ENCODE measurements at regions not wholly inside any gene's neighbourhood (a gene's known extent, or its start where the extent isn't known, plus 50 kb on each side); places are given as distances from the start of the nearest gene placed in this dataset.

GRCh38 chr6:163670336-163670735 lies 255.8 kb downstream of the QKI start:
- no peak for DNase-seq

- DNase-seq = no peak
These were observed 253.5 kb downstream of the QKI start for GRCh38 chr6:163668061-163668426.

- DNase-seq = no peak
These were observed 253.0 kb downstream of the QKI start for GRCh38 chr6:163667372-163668060.

- DNase-seq = no peak
These were observed 250.9 kb downstream of the QKI start for GRCh38 chr6:163665464-163665863.

DNA sequence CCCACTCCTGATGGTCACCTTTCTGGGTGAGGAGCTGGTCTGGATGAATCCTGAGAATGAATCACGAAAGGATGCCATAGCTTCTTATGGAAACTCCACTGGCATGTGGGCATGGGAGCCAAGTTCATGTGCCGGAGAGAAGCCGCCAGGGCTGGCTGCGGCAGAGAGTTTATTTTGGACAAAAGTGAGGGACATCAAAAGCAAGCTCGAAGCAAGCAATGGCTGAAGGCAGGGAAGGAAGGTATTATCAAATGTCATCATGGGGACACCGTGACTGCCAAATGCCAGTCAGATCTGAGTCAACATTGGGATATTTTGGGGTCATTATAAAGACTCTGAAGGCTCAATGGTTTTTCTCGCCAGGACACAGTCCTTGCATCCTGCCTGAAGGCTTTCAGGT lies 249.1 kb downstream of the QKI start:
- DNase-seq = no peak

- DNase-seq = no peak
These were observed 248.2 kb downstream of the QKI start for GRCh38 chr6:163662604-163663225.

GRCh38 chr6:163661272-163661671 lies 246.8 kb downstream of the QKI start:
- no peak for DNase-seq

GRCh38 chr6:163659803-163660202 lies 245.3 kb downstream of the QKI start:
- no peak for DNase-seq

GRCh38 chr6:163655217-163656121 lies 241.0 kb downstream of the QKI start:
- no peak for DNase-seq

GRCh38 chr6:163651915-163652668 lies 237.6 kb downstream of the QKI start:
- no peak for DNase-seq

DNA sequence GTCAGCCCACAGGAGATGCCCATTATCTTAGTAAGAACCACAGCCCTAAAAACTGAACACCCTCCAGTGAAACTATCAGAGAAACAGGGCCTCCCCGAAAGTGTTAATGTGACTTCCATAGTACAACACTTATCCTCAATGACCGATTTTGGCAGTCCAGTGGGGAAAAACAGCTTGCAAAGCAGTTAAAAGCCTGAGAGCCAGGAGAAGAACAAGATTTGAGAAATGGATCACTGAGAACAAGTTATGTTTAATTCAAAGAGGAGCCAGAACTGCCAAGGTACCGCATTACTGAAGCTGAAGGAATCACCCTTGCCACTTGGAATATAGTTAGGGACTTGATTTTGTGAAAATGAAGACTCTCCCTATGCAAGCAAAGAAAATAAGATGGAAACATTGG lies 236.9 kb downstream of the QKI start:
- DNase-seq = no peak

DNA sequence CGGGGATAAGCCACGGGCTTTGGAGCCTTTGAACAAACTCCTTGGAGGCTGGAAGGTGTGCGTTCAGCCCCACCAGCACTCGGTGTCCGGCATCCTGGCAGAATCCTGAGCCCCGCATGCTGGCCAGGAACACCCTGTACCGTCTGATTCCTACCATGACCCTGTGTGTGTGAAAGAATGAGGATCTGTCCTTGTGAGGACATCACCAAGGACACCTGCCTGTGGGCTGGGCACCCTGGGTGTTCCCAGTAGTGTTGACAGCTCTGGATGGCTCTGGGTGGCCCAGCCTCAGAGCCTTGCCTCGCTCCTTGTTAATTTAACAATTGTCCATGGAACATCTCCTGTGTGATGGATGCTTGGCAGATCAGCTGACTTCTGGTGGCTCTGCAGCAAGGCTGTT lies 234.3 kb downstream of the QKI start:
- DNase-seq = no peak

GRCh38 chr6:163647624-163648023 lies 233.1 kb downstream of the QKI start:
- no peak for DNase-seq

- no peak for DNase-seq
These were observed 232.3 kb downstream of the QKI start for GRCh38 chr6:163646866-163647265.

DNA sequence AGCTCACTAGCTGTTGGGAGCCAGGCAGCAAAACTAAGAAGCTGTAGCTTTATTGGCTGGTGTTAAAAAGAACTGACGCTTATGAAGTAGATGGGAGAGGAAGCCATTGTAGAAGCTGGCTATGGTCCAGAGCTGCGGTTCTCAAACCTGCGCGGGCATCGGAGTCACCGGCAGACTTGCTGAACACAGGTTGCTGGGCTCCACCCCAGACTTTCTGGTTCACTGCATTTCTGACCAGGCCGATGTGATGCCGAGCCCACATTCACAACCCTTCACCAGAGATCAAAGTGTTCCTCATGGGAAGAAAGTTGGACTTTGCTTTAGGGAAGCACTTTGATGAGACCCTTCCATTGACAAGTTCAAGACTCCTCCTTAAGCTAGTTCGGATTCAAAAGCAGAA lies 231.6 kb downstream of the QKI start:
- DNase-seq = no peak

- DNase-seq = no peak
These were observed 231.0 kb downstream of the QKI start for GRCh38 chr6:163645560-163645959.

GRCh38 chr6:163643866-163644265 lies 229.3 kb downstream of the QKI start:
- no peak for DNase-seq

DNA sequence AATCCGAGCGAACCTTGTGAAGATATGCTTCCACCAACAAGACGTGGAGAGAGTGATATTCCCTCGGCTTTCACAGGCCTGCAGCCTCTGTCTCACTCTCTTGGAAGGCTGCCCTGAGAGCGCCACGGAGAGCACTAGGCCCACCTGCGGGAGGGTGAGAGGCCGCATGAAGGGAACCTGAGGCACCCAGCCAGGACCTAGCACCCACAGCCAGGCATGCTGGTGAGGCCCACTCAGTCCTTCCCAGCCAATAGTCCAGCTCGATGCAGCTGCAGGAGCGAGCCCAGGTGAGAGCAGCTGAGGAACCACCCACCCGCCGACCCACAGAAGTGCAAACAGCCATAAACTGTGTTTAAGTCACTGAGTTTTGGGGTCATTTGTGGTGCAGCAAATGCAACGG lies 227.2 kb downstream of the QKI start:
- DNase-seq = no peak

GRCh38 chr6:163640641-163641040 lies 226.1 kb downstream of the QKI start:
- no peak for DNase-seq

- DNase-seq = no peak
These were observed 223.0 kb downstream of the QKI start for GRCh38 chr6:163637524-163637923.

DNA sequence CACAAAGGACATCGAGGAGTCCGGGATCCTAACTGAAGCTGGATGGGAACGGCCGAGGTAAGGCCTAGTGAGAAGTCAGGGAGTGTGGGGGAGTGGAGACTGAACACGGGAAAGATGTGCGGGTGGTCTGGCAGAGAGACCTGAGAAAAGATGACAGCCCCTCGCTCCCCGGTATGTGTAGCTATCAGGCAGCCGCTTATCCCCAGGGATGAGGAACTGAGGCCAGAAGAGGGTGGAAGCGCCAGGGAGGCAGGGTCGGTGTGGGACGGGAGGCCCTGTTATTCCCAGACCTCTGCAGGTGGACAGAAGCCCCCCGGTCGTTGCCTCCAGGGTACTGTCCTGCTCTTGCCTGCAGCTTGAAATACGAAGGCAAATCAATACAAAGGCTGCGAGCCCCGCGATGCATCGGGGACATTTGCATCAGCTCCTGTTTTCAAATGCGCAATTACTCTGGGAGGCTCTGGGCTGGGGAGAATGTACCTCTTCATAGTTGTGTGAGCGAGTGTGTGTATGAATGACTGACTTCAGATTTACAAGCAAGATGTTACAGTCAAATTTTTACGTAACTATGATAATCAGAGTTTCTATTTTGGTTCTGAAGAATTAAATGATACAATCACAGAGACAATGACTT lies 221.3 kb downstream of the QKI start:
- DNase-seq = no peak

DNA sequence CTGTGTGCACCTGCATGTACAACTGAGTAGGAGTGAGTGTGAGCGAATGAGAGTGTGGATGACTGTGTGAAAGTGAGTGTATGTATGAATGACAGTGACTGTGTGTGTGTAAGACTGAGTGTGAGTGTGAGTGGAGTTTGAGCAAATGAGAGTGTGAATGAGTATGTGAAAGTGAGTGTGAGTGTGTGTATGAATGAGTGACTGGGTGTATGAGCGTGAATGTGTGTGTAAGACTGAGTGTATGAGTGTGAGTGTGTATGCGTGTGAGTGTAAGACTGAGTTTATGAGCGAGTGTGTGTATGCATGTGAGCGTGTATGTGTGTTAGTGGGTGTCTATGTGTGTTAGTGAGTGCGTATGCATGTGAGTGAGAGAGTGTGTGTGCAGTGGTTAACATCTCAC lies 220.8 kb downstream of the QKI start:
- DNase-seq = no peak
